HG03108 (cell line): ENCODE measurements at regions not wholly inside any gene's neighbourhood (a gene's known extent, or its start where the extent isn't known, plus 50 kb on each side); places are given as distances from the start of the nearest gene placed in this dataset.
"Not testable (repeated sequence)": the region's sequence is repeated elsewhere in the genome, so short reads cannot be mapped to it uniquely, and the experiment has no call there.

Experiments used
- ATAC-seq: cut with Tn5 transposase; IDR thresholded peaks from one replicate; pipeline ENCODE4 v1.9.1; 2021; ENCODE audit warnings: moderate library complexity; ENCODE audit not compliant: unreplicated experiment

DNA sequence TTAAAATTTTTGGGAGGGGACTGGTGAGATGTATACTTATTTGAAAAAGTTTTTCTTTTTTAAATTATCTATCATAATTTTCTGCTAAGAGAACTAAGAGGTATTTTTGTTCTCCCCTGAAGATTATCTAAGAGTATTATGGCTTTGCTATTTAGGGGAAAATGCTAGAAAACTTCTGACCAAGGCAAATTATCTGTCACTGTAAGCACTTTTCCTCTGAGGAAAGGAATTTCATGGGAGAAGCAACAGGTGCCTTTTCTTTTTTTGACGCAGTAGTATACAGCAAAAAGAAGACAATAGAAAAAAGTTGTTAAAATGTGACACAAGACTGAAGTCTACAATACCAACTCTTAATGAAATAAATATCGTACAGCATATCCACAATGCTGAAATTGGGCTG lies 201.6 kb upstream of the NANOGP8 start:
- ATAC-seq = no peak

- ATAC-seq = no peak
These were observed 197.9 kb upstream of the NANOGP8 start for GRCh38 chr15:35282965-35283496.

GRCh38 chr15:35281515-35281914 lies 196.4 kb upstream of the NANOGP8 start:
- ATAC-seq = no peak

- ATAC-seq = no peak
These were observed 194.7 kb upstream of the NANOGP8 start for GRCh38 chr15:35279811-35280210.

- ATAC-seq = no peak
These were observed 186.4 kb upstream of the NANOGP8 start for GRCh38 chr15:35271371-35272043.

DNA sequence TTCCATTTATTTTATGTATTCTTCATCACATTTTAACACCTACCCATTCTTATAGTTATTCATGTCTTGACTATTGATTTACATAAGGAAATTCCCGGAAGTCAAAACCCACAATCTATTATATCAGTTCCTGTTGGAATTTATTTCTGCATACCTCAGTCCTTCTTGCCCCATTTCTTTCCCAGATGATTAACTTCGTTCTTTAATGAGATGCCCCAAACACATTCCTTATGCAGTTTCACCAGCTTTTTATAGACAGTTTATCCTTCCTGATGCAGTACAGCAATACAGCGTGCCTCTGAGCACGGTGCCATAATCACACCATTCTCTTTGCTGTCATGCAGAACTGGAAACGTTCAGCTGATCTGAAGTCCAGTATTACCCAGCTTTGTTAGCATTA lies 175.8 kb upstream of the NANOGP8 start:
- ATAC-seq = no peak

GRCh38 chr15:35260274-35260673 lies 175.2 kb upstream of the NANOGP8 start:
- not testable (repeated sequence) for ATAC-seq

GRCh38 chr15:35256551-35256950 lies 171.5 kb upstream of the NANOGP8 start:
- ATAC-seq = no peak

- no peak for ATAC-seq
These were observed 171.0 kb upstream of the NANOGP8 start for GRCh38 chr15:35256141-35256540.

- ATAC-seq = not testable (repeated sequence)
These were observed 169.8 kb upstream of the NANOGP8 start for GRCh38 chr15:35254908-35255307.

- no peak for ATAC-seq
These were observed 169.0 kb upstream of the NANOGP8 start for GRCh38 chr15:35254062-35254461.

- ATAC-seq = no peak
These were observed 167.3 kb upstream of the NANOGP8 start for GRCh38 chr15:35252351-35252865.

DNA sequence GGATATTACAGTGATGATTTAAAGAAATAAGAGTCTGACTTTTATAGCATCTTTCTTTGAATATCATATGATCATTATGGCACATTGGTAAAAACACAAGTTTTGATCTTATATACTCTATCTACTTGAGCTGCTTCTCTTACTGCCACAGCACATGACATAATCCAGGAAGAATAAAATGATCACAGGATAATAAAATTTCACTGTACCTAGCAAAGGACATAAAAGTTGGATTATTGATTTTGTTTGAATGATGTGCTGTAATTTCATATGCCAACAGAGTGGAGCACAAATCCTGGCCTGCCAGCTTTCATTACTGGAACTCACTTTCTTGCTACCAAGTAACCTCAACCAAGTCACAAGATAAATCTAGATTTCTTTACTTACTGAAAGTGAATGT lies 162.1 kb upstream of the NANOGP8 start:
- ATAC-seq = no peak

- no peak for ATAC-seq
These were observed 161.4 kb upstream of the NANOGP8 start for GRCh38 chr15:35246451-35246850.

DNA sequence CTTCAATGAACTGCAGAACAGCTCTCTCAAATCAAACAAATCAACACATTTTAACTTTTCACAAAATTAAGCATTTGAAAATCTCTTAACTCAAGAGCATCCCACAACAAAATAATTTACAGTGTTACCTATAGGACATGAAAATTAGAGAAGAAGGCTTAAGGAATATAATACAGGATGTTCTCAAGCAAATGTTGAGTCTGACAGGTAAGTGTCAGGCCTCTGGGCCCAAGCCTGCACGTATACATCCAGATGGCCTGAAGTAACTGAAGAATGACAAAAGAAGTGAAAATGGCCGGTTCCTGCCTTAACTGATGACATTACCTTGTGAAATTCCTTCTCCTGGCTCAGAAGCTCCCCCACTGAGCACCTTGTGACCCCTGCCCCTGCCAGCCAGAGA lies 160.6 kb upstream of the NANOGP8 start:
- not testable (repeated sequence) for ATAC-seq

- ATAC-seq = no peak
These were observed 159.1 kb upstream of the NANOGP8 start for GRCh38 chr15:35244227-35244626.

GRCh38 chr15:35243758-35244157 lies 158.7 kb upstream of the NANOGP8 start:
- ATAC-seq = no peak

GRCh38 chr15:35239693-35240092 lies 154.6 kb upstream of the NANOGP8 start:
- not testable (repeated sequence) for ATAC-seq

DNA sequence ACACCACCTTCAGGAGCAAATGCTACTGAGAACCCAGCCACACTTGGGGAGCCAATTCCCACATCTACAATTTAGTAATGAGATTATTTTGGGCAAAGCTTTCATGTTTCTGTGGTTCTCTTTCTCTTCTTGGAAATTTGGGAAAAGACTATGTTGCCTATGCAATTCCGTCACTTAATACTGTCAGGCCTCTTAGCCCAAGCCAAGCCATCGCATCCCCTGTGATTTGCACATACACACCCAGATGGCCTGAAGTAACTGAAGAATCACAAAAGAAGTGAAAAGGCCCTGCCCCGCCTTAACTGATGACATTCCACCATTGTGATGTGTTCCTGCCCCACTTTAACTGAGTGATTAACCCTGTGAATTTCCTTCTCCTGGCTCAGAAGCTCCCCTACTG lies 153.4 kb upstream of the NANOGP8 start:
- ATAC-seq = not testable (repeated sequence)

GRCh38 chr15:35229085-35229484 lies 144.0 kb upstream of the NANOGP8 start:
- ATAC-seq = no peak

- no peak for ATAC-seq
These were observed 133.1 kb upstream of the NANOGP8 start for GRCh38 chr15:35218215-35218614.

DNA sequence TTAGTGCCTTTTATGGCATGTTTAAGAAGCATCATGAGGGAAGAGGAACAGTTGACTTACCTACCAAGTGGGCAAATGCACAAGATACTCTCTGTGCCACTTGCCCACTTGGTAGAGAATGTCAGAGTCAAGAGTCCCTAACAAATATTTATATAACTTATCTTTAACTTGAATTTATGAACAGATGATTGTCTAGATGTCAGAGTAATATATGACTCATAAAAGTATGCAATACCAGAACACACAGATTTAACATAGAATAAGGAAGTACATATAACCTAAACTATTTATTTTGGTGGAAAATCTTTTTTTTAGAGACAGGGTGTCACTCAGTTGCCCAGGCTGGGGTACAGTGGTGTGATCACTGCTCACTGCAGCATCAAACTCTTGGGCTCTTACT lies 130.0 kb upstream of the NANOGP8 start:
- ATAC-seq = no peak
